Naive thymus-derived CD8-positive, alpha-beta T cell (primary cell): ENCODE measurements at regions not wholly inside any gene's neighbourhood (a gene's known extent, or its start where the extent isn't known, plus 50 kb on each side); places are given as distances from the start of the nearest gene placed in this dataset.
"Not testable (repeated sequence)": the region's sequence is repeated elsewhere in the genome, so short reads cannot be mapped to it uniquely, and the experiment has no call there.

ENCODE experiments used
- ATAC-seq, 2 donors: fragments of 150-1000 bp; cut with Tn5 transposase in 1 of 2; sonication (Bioruptor Pico), chemical (Tn5 transposase) in 1 of 2; 1 replicate in 1 of 2; 2 replicates in 1 of 2; pipeline ENCODE4 v1.10.0; 2021; ENCODE audit warnings: mild to moderate bottlenecking in 2 of 2, moderate library complexity in 2 of 2
- POLR2A ChIA-PET: fragments of 350-600 bp; sonication (Branson Sonifier 250); formaldehyde crosslinking; loops from one replicate; lab custom pipeline; 2021; ENCODE audit warnings: antibody characterized with exemption; lab: Charles Lee
- DNase-seq, 10 donors: peaks; one replicate each; pipeline versions ENCODE4 v3.0.0 to v3.0.0-alpha.2; 2020 to 2022
- H3K27ac Mint-ChIP-seq, 10 donors: one replicate each; pipeline ENCODE4 v1.8.0; 2020 to 2022; ENCODE audit warnings: mild to moderate bottlenecking in 10 of 10, mixed read lengths in 10 of 10, moderate library complexity in 4 of 10, inconsistent platforms in 1 of 10
- H3K27me3 Mint-ChIP-seq, 5 donors: one replicate each; pipeline ENCODE4 v1.8.0; 2021 to 2022; ENCODE audit warnings: mixed read lengths in 5 of 5
- H3K36me3 Mint-ChIP-seq, 3 donors: one replicate each; pipeline ENCODE4 v1.8.0; 2020 to 2022; ENCODE audit warnings: mixed read lengths in 3 of 3, mild to moderate bottlenecking in 2 of 3, inconsistent platforms in 1 of 3
- H3K4me1 Mint-ChIP-seq, 4 donors: one replicate each; pipeline ENCODE4 v1.8.0; 2021 to 2022; ENCODE audit warnings: mixed read lengths in 4 of 4
- H3K4me3 Mint-ChIP-seq, 10 donors: one replicate each; pipeline ENCODE4 v1.8.0; 2020 to 2022; ENCODE audit warnings: mild to moderate bottlenecking in 10 of 10, mixed read lengths in 10 of 10, moderate library complexity in 6 of 10, inconsistent platforms in 1 of 10
- H3K9me3 Mint-ChIP-seq, 9 donors: one replicate each; pipeline ENCODE4 v1.8.0; 2020 to 2022; ENCODE audit warnings: mixed read lengths in 9 of 9, mild to moderate bottlenecking in 3 of 9, inconsistent platforms in 1 of 9, moderate library complexity in 1 of 9

GRCh38 chr7:81857385-81857784, 87.5 kb upstream of the HGF start:
- no peaks in the 10 kb centered on the region for H3K4me1 Mint-ChIP-seq
- H3K36me3 Mint-ChIP-seq: no peaks in the 10 kb centered on the region
- POLR2A ChIA-PET: no interaction called here
- H3K27ac Mint-ChIP-seq: no peak overlapping the region
- DNase-seq: no peak
- no peaks in the 10 kb centered on the region for H3K27me3 Mint-ChIP-seq
- H3K4me3 Mint-ChIP-seq: no peak overlapping the region
- ATAC-seq: no peak
- H3K9me3 Mint-ChIP-seq: peaks cover 0 to 15% (median 0%) of the 10 kb centered on the region in 9 donors

GRCh38 chr7:81854518-81854917, 84.7 kb upstream of the HGF start:
- no peaks in the 10 kb centered on the region for H3K4me1 Mint-ChIP-seq
- no peaks in the 10 kb centered on the region for H3K27me3 Mint-ChIP-seq
- POLR2A ChIA-PET: no interaction called here
- H3K36me3 Mint-ChIP-seq: no peaks in the 10 kb centered on the region
- DNase-seq (no peak), ATAC-seq (no peak)
- no peak overlapping the region for H3K4me3 Mint-ChIP-seq
- H3K9me3 Mint-ChIP-seq: peaks cover 0 to 9% (median 0%) of the 10 kb centered on the region in 9 donors
- no peak overlapping the region for H3K27ac Mint-ChIP-seq

DNA sequence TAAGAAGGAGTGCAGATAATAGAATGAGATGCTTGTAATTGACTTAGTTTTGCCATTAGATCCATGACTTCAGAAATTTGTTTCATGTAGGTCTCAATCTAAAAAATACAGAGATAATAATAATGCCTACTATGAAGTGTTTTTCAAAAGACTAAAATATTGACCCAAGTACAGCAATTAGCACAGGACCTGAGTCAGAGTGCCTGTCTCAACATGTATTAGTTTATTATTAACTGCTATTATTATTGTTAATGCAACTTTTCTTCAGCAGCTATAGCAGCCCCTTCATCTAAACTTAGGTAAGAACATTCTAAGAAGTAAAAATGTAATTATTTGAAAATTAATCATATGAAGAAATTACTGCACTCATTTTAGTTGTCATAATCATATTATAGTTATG, 82.9 kb upstream of the HGF start:
- Mint-ChIP-seq H3K27ac (no peak overlapping the region), H3K9me3 (peaks cover 0 to 18% (median 0%) of the 10 kb centered on the region in 9 donors), H3K36me3 (no peaks in the 10 kb centered on the region), H3K4me1 (no peaks in the 10 kb centered on the region), H3K4me3 (no peak overlapping the region), H3K27me3 (no peaks in the 10 kb centered on the region)
- no peak for ATAC-seq
- DNase-seq: no peak
- POLR2A ChIA-PET: no interaction called here

GRCh38 chr7:81851413-81851812, 81.6 kb upstream of the HGF start:
- Mint-ChIP-seq H3K27me3 (no peaks in the 10 kb centered on the region), H3K4me1 (peaks cover 0 to 4% (median 0%) of the 10 kb centered on the region in 4 donors), H3K27ac (no peak overlapping the region), H3K9me3 (peaks cover 0 to 19% (median 0%) of the 10 kb centered on the region in 9 donors), H3K4me3 (no peak overlapping the region), H3K36me3 (no peaks in the 10 kb centered on the region)
- ATAC-seq (no peak), DNase-seq (no peak)
- POLR2A ChIA-PET: no interaction called here

DNA sequence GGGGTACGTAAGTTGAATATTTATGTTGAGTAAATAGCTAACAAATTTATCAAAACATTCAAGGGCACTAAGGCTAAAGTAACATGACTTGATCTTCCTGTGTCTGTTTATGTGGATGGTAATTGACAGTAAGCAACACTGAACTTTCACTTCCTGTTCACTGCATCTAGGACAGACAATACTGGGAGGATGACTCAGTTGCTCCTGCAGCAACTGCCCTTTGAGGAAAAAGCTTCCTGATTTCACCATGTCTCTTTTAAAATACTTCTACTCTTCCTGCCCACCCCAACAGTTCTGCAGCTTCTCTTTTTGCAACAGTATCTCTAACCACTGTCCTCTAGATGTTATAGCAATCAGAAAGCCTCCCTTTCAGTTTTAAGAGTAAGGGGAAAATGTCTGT, 76.6 kb upstream of the HGF start:
- H3K4me3 Mint-ChIP-seq: peak overlapping the region in 1 of 10 donors; percentile 48
- no peaks in the 10 kb centered on the region for H3K27me3 Mint-ChIP-seq

GRCh38 chr7:81845744-81846241, 75.9 kb upstream of the HGF start:
- no peak for DNase-seq
- Mint-ChIP-seq H3K4me3 (peak overlapping the region in 1 of 10 donors; percentile 48), H3K27ac (no peak overlapping the region), H3K4me1 (peaks cover 0 to 11% (median 0%) of the 10 kb centered on the region in 4 donors), H3K36me3 (no peaks in the 10 kb centered on the region), H3K27me3 (no peaks in the 10 kb centered on the region), H3K9me3 (peaks cover 0 to 19% (median 0%) of the 10 kb centered on the region in 9 donors)
- no peak for ATAC-seq
- POLR2A ChIA-PET: no interaction called here

More for the DNA sequence above, 76.6 kb upstream of the HGF start:
- DNase-seq: no peak
- ATAC-seq: no peak
- POLR2A ChIA-PET: no interaction called here
- H3K9me3 Mint-ChIP-seq: peaks cover 0 to 19% (median 0%) of the 10 kb centered on the region in 9 donors
- H3K27ac Mint-ChIP-seq: no peak overlapping the region
- H3K4me1 Mint-ChIP-seq: peaks cover 0 to 11% (median 0%) of the 10 kb centered on the region in 4 donors
- H3K36me3 Mint-ChIP-seq: no peaks in the 10 kb centered on the region

DNA sequence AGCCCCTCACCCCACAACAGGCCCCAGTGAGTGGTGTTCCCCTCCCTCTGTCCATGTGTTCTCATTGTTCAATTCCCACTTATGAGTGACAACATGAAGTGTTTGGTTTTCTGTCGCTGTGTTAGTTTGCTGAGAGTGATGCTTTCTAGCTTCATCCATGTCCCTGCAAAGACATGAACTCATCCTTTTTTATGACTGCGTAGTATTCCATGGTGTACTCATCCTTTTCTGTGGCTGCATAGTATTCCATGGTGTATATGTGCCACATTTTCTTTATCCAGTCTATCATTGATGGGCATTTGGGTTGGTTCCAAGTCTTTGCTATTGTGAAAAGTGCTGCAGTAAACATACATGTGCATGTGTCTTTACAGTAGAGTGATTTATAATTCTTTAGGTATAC, 73.8 kb upstream of the HGF start:
- H3K4me3 Mint-ChIP-seq, DNase-seq, H3K27me3 Mint-ChIP-seq, POLR2A ChIA-PET, H3K36me3 Mint-ChIP-seq, ATAC-seq, H3K27ac Mint-ChIP-seq: not testable (repeated sequence)
- peaks cover 0 to 11% (median 0%) of the 10 kb centered on the region in 4 donors for H3K4me1 Mint-ChIP-seq
- peaks cover 0 to 14% (median 0%) of the 10 kb centered on the region in 9 donors for H3K9me3 Mint-ChIP-seq

DNA sequence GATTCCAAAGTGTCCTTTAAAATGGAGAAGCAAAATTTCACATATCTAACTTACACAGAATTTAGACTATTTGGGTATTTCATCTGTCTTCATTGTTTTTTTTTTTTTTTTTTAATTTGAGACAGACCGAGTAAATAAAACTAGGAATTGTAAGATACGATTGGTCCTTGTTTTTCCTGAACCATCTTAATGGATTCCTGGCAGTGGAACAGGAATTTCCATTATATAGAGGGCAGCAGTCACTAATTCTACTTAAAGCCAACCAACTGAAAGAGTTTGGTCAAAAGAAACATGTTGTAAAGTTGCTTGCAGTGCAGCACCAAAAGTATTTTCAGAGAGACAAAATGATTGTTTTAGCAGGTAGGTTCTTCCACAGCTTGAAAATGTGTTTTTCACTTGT, 72.5 kb upstream of the HGF start:
- DNase-seq (no peak), ATAC-seq (no peak)
- Mint-ChIP-seq H3K27ac (no peak overlapping the region), H3K27me3 (no peaks in the 10 kb centered on the region), H3K36me3 (no peaks in the 10 kb centered on the region), H3K9me3 (peaks cover 0 to 6% (median 0%) of the 10 kb centered on the region in 9 donors), H3K4me1 (peaks cover 0 to 11% (median 0%) of the 10 kb centered on the region in 4 donors), H3K4me3 (no peak overlapping the region)
- POLR2A ChIA-PET: no interaction called here

DNA sequence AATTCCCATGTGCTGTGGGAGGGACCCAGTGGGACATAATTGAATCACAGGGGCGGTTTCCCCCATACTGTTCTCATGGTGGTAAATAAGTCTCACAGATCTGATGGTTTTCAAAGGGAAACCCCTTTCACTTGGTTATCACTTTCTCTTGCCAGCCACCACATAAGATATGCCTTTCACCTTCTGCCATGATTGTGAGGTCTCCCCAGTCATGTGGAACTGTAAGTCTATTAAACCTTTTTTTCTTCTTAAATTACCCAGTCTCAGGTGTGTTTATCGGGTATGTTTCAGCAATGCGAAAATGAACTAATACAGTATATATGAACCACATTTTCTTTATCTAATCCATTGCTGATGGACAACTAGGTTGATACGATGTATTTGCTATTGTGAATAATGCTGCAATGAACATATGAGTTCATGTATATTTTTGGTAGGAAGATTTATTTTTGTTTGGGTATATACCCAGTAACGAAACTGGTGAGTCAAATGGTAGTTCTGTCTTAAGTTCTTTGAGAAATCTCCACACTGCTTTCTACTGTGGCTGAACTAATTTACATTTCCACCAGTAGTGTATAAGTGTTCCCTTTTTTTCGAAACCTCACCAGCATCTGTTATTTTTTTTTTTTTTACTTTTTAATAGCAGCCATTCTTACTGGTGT, 70.0 kb upstream of the HGF start:
- ATAC-seq (no peak), DNase-seq (no peak)
- Mint-ChIP-seq H3K4me1 (no peaks in the 10 kb centered on the region), H3K36me3 (no peaks in the 10 kb centered on the region), H3K9me3 (peaks cover 0 to 4% (median 0%) of the 10 kb centered on the region in 9 donors), H3K27me3 (no peaks in the 10 kb centered on the region), H3K27ac (no peak overlapping the region), H3K4me3 (no peak overlapping the region)
- POLR2A ChIA-PET: no interaction called here

- Mint-ChIP-seq H3K27ac (no peak overlapping the region), H3K9me3 (peaks cover 0 to 27% (median 10%) of the 10 kb centered on the region in 9 donors), H3K36me3 (peaks cover 0 to 3% (median 0%) of the 10 kb centered on the region in 3 donors), H3K27me3 (no peaks in the 10 kb centered on the region), H3K4me1 (no peaks in the 10 kb centered on the region), H3K4me3 (no peak overlapping the region)
- ATAC-seq: no peak
- POLR2A ChIA-PET: no interaction called here
- DNase-seq: no peak
Observed at GRCh38 chr7:81833401-81833800, 63.6 kb upstream of the HGF start.

- no peaks in the 10 kb centered on the region for H3K4me1 Mint-ChIP-seq
- no peaks in the 10 kb centered on the region for H3K27me3 Mint-ChIP-seq
- DNase-seq (no peak), ATAC-seq (no peak)
- POLR2A ChIA-PET: no interaction called here
- H3K27ac Mint-ChIP-seq: no peak overlapping the region
- H3K36me3 Mint-ChIP-seq: peaks cover 0 to 3% (median 0%) of the 10 kb centered on the region in 3 donors
- H3K4me3 Mint-ChIP-seq: no peak overlapping the region
- H3K9me3 Mint-ChIP-seq: peaks cover 0 to 29% (median 7%) of the 10 kb centered on the region in 9 donors
Observed at GRCh38 chr7:81831883-81832282, 62.0 kb upstream of the HGF start.

- H3K36me3 Mint-ChIP-seq, ATAC-seq, DNase-seq, POLR2A ChIA-PET, H3K27ac Mint-ChIP-seq, H3K4me1 Mint-ChIP-seq, H3K4me3 Mint-ChIP-seq, H3K27me3 Mint-ChIP-seq: not testable (repeated sequence)
- H3K9me3 Mint-ChIP-seq: peaks cover 0 to 35% (median 8%) of the 10 kb centered on the region in 9 donors
Observed at GRCh38 chr7:81829511-81829910, 59.7 kb upstream of the HGF start.

DNA sequence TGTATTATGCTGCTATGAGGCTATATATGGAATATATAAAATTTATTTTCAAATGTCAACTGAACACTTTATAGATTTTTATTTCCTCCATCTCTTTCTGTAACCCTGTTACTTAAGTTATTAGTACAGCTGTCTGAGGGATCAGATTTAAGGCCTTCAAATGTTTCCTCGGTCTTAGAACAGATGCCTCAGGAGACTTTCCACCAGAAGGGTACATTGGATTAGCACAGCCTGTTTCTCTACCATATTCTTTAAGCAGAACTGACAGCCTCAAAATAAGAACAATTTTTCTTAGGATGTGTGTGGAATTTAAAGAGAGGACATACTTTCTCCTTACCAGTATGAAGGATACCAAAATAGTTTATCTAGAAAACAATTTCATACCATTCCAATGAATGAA, 53.0 kb upstream of the HGF start:
- no peak for ATAC-seq
- Mint-ChIP-seq H3K9me3 (peaks cover 0 to 11% (median 3%) of the 10 kb centered on the region in 9 donors), H3K4me3 (no peak overlapping the region), H3K36me3 (no peaks in the 10 kb centered on the region), H3K4me1 (no peaks in the 10 kb centered on the region), H3K27me3 (no peaks in the 10 kb centered on the region), H3K27ac (no peak overlapping the region)
- no peak for DNase-seq
- POLR2A ChIA-PET: no interaction called here

- H3K4me1 Mint-ChIP-seq: no peaks in the 10 kb centered on the region
- POLR2A ChIA-PET: no interaction called here
- H3K9me3 Mint-ChIP-seq: peaks cover 0 to 5% (median 0%) of the 10 kb centered on the region in 9 donors
Observed at GRCh38 chr7:81819861-81820260, 50.0 kb upstream of the HGF start.

More at GRCh38 chr7:81819861-81820260, 50.0 kb upstream of the HGF start:
- no peak for ATAC-seq
- Mint-ChIP-seq H3K36me3 (no peaks in the 10 kb centered on the region), H3K4me3 (no peak overlapping the region), H3K27me3 (no peaks in the 10 kb centered on the region), H3K27ac (no peak overlapping the region)
- no peak for DNase-seq
